Stomach smooth muscle (tissue), 2 donors: ENCODE measurements at regions not wholly inside any gene's neighbourhood (a gene's known extent, or its start where the extent isn't known, plus 50 kb on each side); places are given as distances from the start of the nearest gene placed in this dataset.

Experiments used
- H3K27ac ChIP-seq: one replicate; pipeline ENCODE4 v1.7.0; 2013; ENCODE audit warnings: mild to moderate bottlenecking, low read length, inconsistent platforms
- H3K27me3 ChIP-seq, 2 donors: one replicate each; pipeline ENCODE4 v1.7.0; 2013; ENCODE audit warnings: low read length in 2 of 2; ENCODE audit not compliant: insufficient read depth in 2 of 2, control insufficient read depth in 1 of 2
- H3K36me3 ChIP-seq, 2 donors: one replicate each; pipeline ENCODE4 v1.7.0; 2013; ENCODE audit warnings: low read length in 2 of 2; ENCODE audit not compliant: control insufficient read depth in 2 of 2, insufficient read depth in 2 of 2
- H3K4me1 ChIP-seq: one replicate; pipeline ENCODE4 v1.7.0; 2013; ENCODE audit warnings: low read length; ENCODE audit not compliant: control insufficient read depth, insufficient read depth
- H3K4me3 ChIP-seq, 2 donors: one replicate each; pipeline ENCODE4 v1.7.0; 2013; ENCODE audit warnings: low read length in 2 of 2
- H3K9ac ChIP-seq, 2 donors: one replicate each; pipeline ENCODE4 v1.7.0; 2013; ENCODE audit warnings: low read length in 2 of 2, mild to moderate bottlenecking in 1 of 2
- H3K9me3 ChIP-seq, 2 donors: one replicate each; pipeline ENCODE4 v1.7.0; 2013; ENCODE audit warnings: low read length in 2 of 2; ENCODE audit not compliant: control insufficient read depth in 2 of 2
- donor health status: healthy.
- donor health status: Pancreatic carcinoma.

- Histone ChIP-seq H3K27me3 (no peaks in the 10 kb centered on the region), H3K9me3 (peaks cover 0 to 3% of the 10 kb centered on the region in 2 donors), H3K4me1 (no peaks in the 10 kb centered on the region), H3K9ac (no peak overlapping the region), H3K36me3 (no peaks in the 10 kb centered on the region), H3K4me3 (no peak overlapping the region), H3K27ac (no peak overlapping the region)
Observed at GRCh38 chr12:125451408-125451807, 386.2 kb downstream of the AACS start.

- H3K36me3 ChIP-seq: no peaks in the 10 kb centered on the region
- H3K4me1 ChIP-seq: no peaks in the 10 kb centered on the region
- peaks cover 0 to 3% of the 10 kb centered on the region in 2 donors for H3K9me3 ChIP-seq
- no peak overlapping the region for H3K9ac ChIP-seq
- H3K27ac ChIP-seq: no peak overlapping the region
- H3K4me3 ChIP-seq: no peak overlapping the region
- no peaks in the 10 kb centered on the region for H3K27me3 ChIP-seq
Observed at GRCh38 chr12:125453751-125454150, 388.5 kb downstream of the AACS start.

GRCh38 chr12:125454291-125454690 is 389.1 kb downstream of the AACS start:
- H3K27ac ChIP-seq: no peak overlapping the region
- no peaks in the 10 kb centered on the region for H3K36me3 ChIP-seq
- no peak overlapping the region for H3K9ac ChIP-seq
- no peaks in the 10 kb centered on the region for H3K27me3 ChIP-seq
- H3K4me3 ChIP-seq: no peak overlapping the region
- H3K4me1 ChIP-seq: no peaks in the 10 kb centered on the region
- H3K9me3 ChIP-seq: peaks cover 0 to 3% of the 10 kb centered on the region in 2 donors

GRCh38 chr12:125454786-125455480 is 389.7 kb downstream of the AACS start:
- Histone ChIP-seq H3K9ac (no peak overlapping the region), H3K9me3 (peaks cover 0 to 3% of the 10 kb centered on the region in 2 donors), H3K27ac (no peak overlapping the region), H3K27me3 (no peaks in the 10 kb centered on the region), H3K4me1 (no peaks in the 10 kb centered on the region), H3K36me3 (no peaks in the 10 kb centered on the region), H3K4me3 (no peak overlapping the region)

- Histone ChIP-seq H3K4me1 (no peaks in the 10 kb centered on the region), H3K4me3 (no peak overlapping the region), H3K36me3 (no peaks in the 10 kb centered on the region), H3K9me3 (peaks cover 0 to 3% of the 10 kb centered on the region in 2 donors), H3K27ac (no peak overlapping the region), H3K9ac (no peak overlapping the region), H3K27me3 (no peaks in the 10 kb centered on the region)
Observed at GRCh38 chr12:125455556-125455955, 390.3 kb downstream of the AACS start.

GRCh38 chr12:125458552-125459268 is 393.5 kb downstream of the AACS start:
- Histone ChIP-seq H3K9ac (no peak overlapping the region), H3K27me3 (no peaks in the 10 kb centered on the region), H3K4me1 (no peaks in the 10 kb centered on the region), H3K4me3 (no peak overlapping the region), H3K9me3 (no peaks in the 10 kb centered on the region), H3K36me3 (no peaks in the 10 kb centered on the region), H3K27ac (no peak overlapping the region)

- Histone ChIP-seq H3K9me3 (no peaks in the 10 kb centered on the region), H3K4me1 (no peaks in the 10 kb centered on the region), H3K9ac (no peak overlapping the region), H3K27me3 (no peaks in the 10 kb centered on the region), H3K4me3 (no peak overlapping the region), H3K36me3 (no peaks in the 10 kb centered on the region), H3K27ac (no peak overlapping the region)
Observed at GRCh38 chr12:125461831-125462230, 396.6 kb downstream of the AACS start.

- H3K4me1 ChIP-seq: no peaks in the 10 kb centered on the region
- no peak overlapping the region for H3K4me3 ChIP-seq
- H3K9me3 ChIP-seq: no peaks in the 10 kb centered on the region
- no peak overlapping the region for H3K27ac ChIP-seq
- H3K9ac ChIP-seq: no peak overlapping the region
- H3K27me3 ChIP-seq: no peaks in the 10 kb centered on the region
- no peaks in the 10 kb centered on the region for H3K36me3 ChIP-seq
Observed at GRCh38 chr12:125463386-125463785, 398.2 kb downstream of the AACS start.

- Histone ChIP-seq H3K4me3 (no peak overlapping the region), H3K4me1 (no peaks in the 10 kb centered on the region), H3K27me3 (no peaks in the 10 kb centered on the region), H3K36me3 (no peaks in the 10 kb centered on the region), H3K9me3 (no peaks in the 10 kb centered on the region), H3K9ac (no peak overlapping the region), H3K27ac (no peak overlapping the region)
Observed at GRCh38 chr12:125467363-125467762, 402.1 kb downstream of the AACS start.

- H3K9ac ChIP-seq: no peak overlapping the region
- H3K4me3 ChIP-seq: no peak overlapping the region
- no peaks in the 10 kb centered on the region for H3K27me3 ChIP-seq
- no peaks in the 10 kb centered on the region for H3K36me3 ChIP-seq
- no peaks in the 10 kb centered on the region for H3K9me3 ChIP-seq
- no peak overlapping the region for H3K27ac ChIP-seq
- H3K4me1 ChIP-seq: no peaks in the 10 kb centered on the region
Observed at GRCh38 chr12:125469683-125470082, 404.4 kb downstream of the AACS start.
